PFSK-1 (cell line): ENCODE measurements at regions not wholly inside any gene's neighbourhood (a gene's known extent, or its start where the extent isn't known, plus 50 kb on each side); places are given as distances from the start of the nearest gene placed in this dataset.

Experiments
- POLR2AphosphoS5 ChIP-seq: IDR thresholded peaks from 2 replicates; pipeline ENCODE4 v1.6.1; 2012; ENCODE audit warnings: low read depth, mild to moderate bottlenecking, control low read depth, low read length, moderate library complexity
- REST ChIP-seq, 2 experiments: IDR thresholded peaks; 2 replicates each; pipeline versions ENCODE4 v1.6.1 to v1.8.0; 2011 to 2012; ENCODE audit warnings: low read depth in 2 of 2, low read length in 2 of 2, control low read depth in 1 of 2, inconsistent platforms in 1 of 2, mild to moderate bottlenecking in 1 of 2, moderate library complexity in 1 of 2; ENCODE audit not compliant: insufficient read depth in 1 of 2
- SIN3A ChIP-seq: IDR thresholded peaks from 2 replicates; pipeline ENCODE4 v1.6.1; 2012; ENCODE audit warnings: mild to moderate bottlenecking, low read length, moderate library complexity, borderline replicate concordance; ENCODE audit not compliant: insufficient read depth

GRCh38 chr11:116445108-116446047 is 327.4 kb downstream of the BUD13 start:
- TF ChIP-seq POLR2AphosphoS5 (no peak), REST (IDR thresholded peaks at IDR 0.05; ENCODE audit: insufficient read depth in 1 of 2, low read depth in 2 of 2, low read length in 2 of 2) (no peak), SIN3A (no peak)
